ENCODE measurements at regions not wholly inside any gene's neighbourhood (a gene's known extent, or its start where the extent isn't known, plus 50 kb on each side); places are given as distances from the start of the nearest gene placed in this dataset.

DNA sequence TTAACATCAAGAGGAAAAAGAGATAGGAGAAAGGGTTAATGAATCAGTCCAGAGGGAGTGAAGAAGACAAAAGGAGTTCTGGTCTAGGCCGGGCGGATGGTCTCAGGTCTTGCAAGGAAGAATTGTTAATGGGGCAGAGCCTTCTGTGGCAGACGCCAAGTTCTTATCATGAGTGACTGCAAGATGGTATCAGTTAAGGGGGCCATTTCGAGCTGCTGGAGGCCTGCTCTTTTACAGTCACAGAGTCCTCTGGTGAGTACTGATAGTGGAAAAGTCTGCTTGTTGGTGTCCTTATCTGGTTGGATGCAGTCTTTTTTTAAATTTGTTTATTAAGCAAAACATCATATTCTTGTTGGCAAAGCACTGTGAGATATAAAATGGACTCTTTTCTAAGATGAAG is 590.9 kb upstream of the SGCG start:
- BruUV-seq (replicated peaks): no TSS peak
- intact Hi-C loops (cut with micrococcal nuclease): no loop called here
- POLR2A ChIA-PET: no interaction called here

More for the DNA sequence above, 590.9 kb upstream of the SGCG start:
- no peak for TF ChIP-seq SIN3A (IDR thresholded peaks at IDR 0.05; ENCODE audit: low read depth)
- no peak for TF ChIP-seq JUND (IDR thresholded peaks at IDR 0.05)
- no peak for TF ChIP-seq CEBPB (IDR thresholded peaks at IDR 0.05; ENCODE audit: low read depth)
- no peak for TF ChIP-seq FOSL1 (IDR thresholded peaks at IDR 0.05; ENCODE audit: low read depth)
- TF ChIP-seq CTCF (IDR thresholded peaks at IDR 0.05 in 2 of 3, conservative IDR thresholded peaks at IDR 0.05 in 1 of 3; ENCODE audit: borderline replicate concordance in 1 of 3, insufficient read depth in 1 of 3, low read depth in 2 of 3, low read length in 2 of 3): no peak
- no peak for TF ChIP-seq ELF1 (IDR thresholded peaks at IDR 0.05; ENCODE audit: borderline replicate concordance, low read depth)
- no peak for TF ChIP-seq EZH2phosphoT487 (IDR thresholded peaks at IDR 0.05; ENCODE audit: borderline replicate concordance)
- no peak for TF ChIP-seq POLR2AphosphoS5 (IDR thresholded peaks at IDR 0.05; ENCODE audit: low read depth, low read length)
- no peak for TF ChIP-seq ZFX (IDR thresholded peaks at IDR 0.05)
- TF ChIP-seq CBX3 (IDR thresholded peaks at IDR 0.05; ENCODE audit: low read depth): no peak
- TF ChIP-seq, protein P1, sequence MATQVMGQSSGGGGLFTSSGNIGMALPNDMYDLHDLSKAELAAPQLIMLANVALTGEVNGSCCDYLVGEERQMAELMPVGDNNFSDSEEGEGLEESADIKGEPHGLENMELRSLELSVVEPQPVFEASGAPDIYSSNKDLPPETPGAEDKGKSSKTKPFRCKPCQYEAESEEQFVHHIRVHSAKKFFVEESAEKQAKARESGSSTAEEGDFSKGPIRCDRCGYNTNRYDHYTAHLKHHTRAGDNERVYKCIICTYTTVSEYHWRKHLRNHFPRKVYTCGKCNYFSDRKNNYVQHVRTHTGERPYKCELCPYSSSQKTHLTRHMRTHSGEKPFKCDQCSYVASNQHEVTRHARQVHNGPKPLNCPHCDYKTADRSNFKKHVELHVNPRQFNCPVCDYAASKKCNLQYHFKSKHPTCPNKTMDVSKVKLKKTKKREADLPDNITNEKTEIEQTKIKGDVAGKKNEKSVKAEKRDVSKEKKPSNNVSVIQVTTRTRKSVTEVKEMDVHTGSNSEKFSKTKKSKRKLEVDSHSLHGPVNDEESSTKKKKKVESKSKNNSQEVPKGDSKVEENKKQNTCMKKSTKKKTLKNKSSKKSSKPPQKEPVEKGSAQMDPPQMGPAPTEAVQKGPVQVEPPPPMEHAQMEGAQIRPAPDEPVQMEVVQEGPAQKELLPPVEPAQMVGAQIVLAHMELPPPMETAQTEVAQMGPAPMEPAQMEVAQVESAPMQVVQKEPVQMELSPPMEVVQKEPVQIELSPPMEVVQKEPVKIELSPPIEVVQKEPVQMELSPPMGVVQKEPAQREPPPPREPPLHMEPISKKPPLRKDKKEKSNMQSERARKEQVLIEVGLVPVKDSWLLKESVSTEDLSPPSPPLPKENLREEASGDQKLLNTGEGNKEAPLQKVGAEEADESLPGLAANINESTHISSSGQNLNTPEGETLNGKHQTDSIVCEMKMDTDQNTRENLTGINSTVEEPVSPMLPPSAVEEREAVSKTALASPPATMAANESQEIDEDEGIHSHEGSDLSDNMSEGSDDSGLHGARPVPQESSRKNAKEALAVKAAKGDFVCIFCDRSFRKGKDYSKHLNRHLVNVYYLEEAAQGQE (IDR thresholded peaks at IDR 0.05; ENCODE audit: low read depth): no peak
- no peak for TF ChIP-seq SP1 (IDR thresholded peaks at IDR 0.05; ENCODE audit: low read depth)
- TF ChIP-seq ZBTB33 (IDR thresholded peaks at IDR 0.05; ENCODE audit: extremely low read depth, insufficient replicate concordance, low read length): no peak
- no peak for TF ChIP-seq RAD21 (IDR thresholded peaks at IDR 0.05; ENCODE audit: low read depth)
- no peak for TF ChIP-seq YY1 (IDR thresholded peaks at IDR 0.05; ENCODE audit: extremely low read depth, insufficient replicate concordance, low read depth, low read length)
- TF ChIP-seq SRF (IDR thresholded peaks at IDR 0.05; ENCODE audit: low read depth): no peak
- TF ChIP-seq TCF7L2 (IDR thresholded peaks at IDR 0.05; ENCODE audit: borderline replicate concordance, extremely low read depth, insufficient read depth, insufficient read length): no peak
- TF ChIP-seq EZH2 (IDR thresholded peaks at IDR 0.05): no peak
- no peak overlapping the region for H3K27ac ChIP-seq (ENCODE audit: low read depth, low read length)
- H3K27me3 ChIP-seq (ENCODE audit: insufficient read depth, low read length): no peaks in the 10 kb centered on the region
- H4K20me1 ChIP-seq (ENCODE audit: insufficient read depth): no peaks in the 10 kb centered on the region
- no peaks in the 10 kb centered on the region for H3K36me3 ChIP-seq (ENCODE audit: control insufficient read depth in 1 of 2, insufficient read depth in 2 of 2, low read length in 2 of 2)
- H3K9me3 ChIP-seq (ENCODE audit: control insufficient read depth in 1 of 2, insufficient read depth in 1 of 2, low read depth in 1 of 2, low read length in 2 of 2): no peaks in the 10 kb centered on the region
- no peak overlapping the region for H2AFZ ChIP-seq (ENCODE audit: low read depth, low read length, poor library complexity, severe bottlenecking)
- H3K4me3 ChIP-seq (replicated peaks in 1 of 2; ENCODE audit: low read depth in 1 of 2, low read length in 2 of 2): no peak overlapping the region
- H3K4me2 ChIP-seq (ENCODE audit: low read length): no peak overlapping the region
- DNase-seq (ENCODE audit: low read depth, low spot score): no peak
- H3K9me2 ChIP-seq (ENCODE audit: insufficient read depth): no peaks in the 10 kb centered on the region
- ChIA-PET RAD21 (ENCODE audit: low non-redundant PET in 1 of 2, low total read pairs in 2 of 2, uncharacterized antibody in 2 of 2, unreplicated experiment in 2 of 2) (no interaction called here), CTCF (no interaction called here)
- H3K4me1 ChIP-seq (ENCODE audit: control insufficient read depth in 1 of 2, insufficient read depth in 2 of 2, low read length in 2 of 2): peaks cover 7% of the 10 kb centered on the region in 2 experiments; a peak in 3 of 4 replicates
- no peak for ATAC-seq
- H3K9ac ChIP-seq (ENCODE audit: low read length): no peak overlapping the region
- H3K79me2 ChIP-seq (ENCODE audit: insufficient read depth, low read length): no peaks in the 10 kb centered on the region

Measured in HCT116 (cell line).